GM19240 (cell line): ENCODE measurements at regions not wholly inside any gene's neighbourhood (a gene's known extent, or its start where the extent isn't known, plus 50 kb on each side); places are given as distances from the start of the nearest gene placed in this dataset.

Source experiments
- DNase-seq: peaks from one replicate; pipeline ENCODE4 v3.0.0; 2011; ENCODE audit warnings: low spot score; ENCODE audit not compliant: insufficient read length

- DNase-seq, result no peak
Measured at GRCh38 chr6:114577109-114577508, 234.3 kb upstream of the HS3ST5 start.

GRCh38 chr6:114576330-114576729 is 233.5 kb upstream of the HS3ST5 start:
- DNase-seq, result no peak

- DNase-seq, result no peak
Measured at GRCh38 chr6:114569669-114570068, 226.8 kb upstream of the HS3ST5 start.

- DNase-seq, result no peak
Measured at GRCh38 chr6:114564302-114564933, 221.6 kb upstream of the HS3ST5 start.

- DNase-seq, result no peak
Measured at GRCh38 chr6:114559419-114559818, 216.6 kb upstream of the HS3ST5 start.

- no peak for DNase-seq
Measured at GRCh38 chr6:114558153-114558552, 215.3 kb upstream of the HS3ST5 start.

GRCh38 chr6:114556846-114557488 is 214.1 kb upstream of the HS3ST5 start:
- no peak for DNase-seq

GRCh38 chr6:114550316-114550715 is 207.5 kb upstream of the HS3ST5 start:
- DNase-seq, result no peak

- DNase-seq, result no peak
Measured at GRCh38 chr6:114543696-114544095, 200.9 kb upstream of the HS3ST5 start.

- no peak for DNase-seq
Measured at GRCh38 chr6:114541794-114542193, 199.0 kb upstream of the HS3ST5 start.

- no peak for DNase-seq
Measured at GRCh38 chr6:114537977-114538376, 195.2 kb upstream of the HS3ST5 start.

GRCh38 chr6:114534813-114535212 is 192.0 kb upstream of the HS3ST5 start:
- DNase-seq, result no peak

- no peak for DNase-seq
Measured at GRCh38 chr6:114524081-114524480, 181.3 kb upstream of the HS3ST5 start.

- DNase-seq, result no peak
Measured at GRCh38 chr6:114523508-114523907, 180.7 kb upstream of the HS3ST5 start.

- DNase-seq, result no peak
Measured at GRCh38 chr6:114521926-114522325, 179.1 kb upstream of the HS3ST5 start.

- DNase-seq, result no peak
Measured at GRCh38 chr6:114520976-114521375, 178.2 kb upstream of the HS3ST5 start.

GRCh38 chr6:114514170-114514569 is 171.3 kb upstream of the HS3ST5 start:
- no peak for DNase-seq

GRCh38 chr6:114471450-114471849 is 128.6 kb upstream of the HS3ST5 start:
- no peak for DNase-seq

- no peak for DNase-seq
Measured at GRCh38 chr6:114467931-114468330, 125.1 kb upstream of the HS3ST5 start.

GRCh38 chr6:114465511-114465910 is 122.7 kb upstream of the HS3ST5 start:
- DNase-seq, result no peak

GRCh38 chr6:114453737-114454276 is 111.0 kb upstream of the HS3ST5 start:
- DNase-seq, result no peak

- no peak for DNase-seq
Measured at GRCh38 chr6:114452785-114453401, 110.1 kb upstream of the HS3ST5 start.

GRCh38 chr6:114450631-114451030 is 107.8 kb upstream of the HS3ST5 start:
- no peak for DNase-seq
